ENCODE measurements at regions not wholly inside any gene's neighbourhood (a gene's known extent, or its start where the extent isn't known, plus 50 kb on each side); places are given as distances from the start of the nearest gene placed in this dataset.

DNA sequence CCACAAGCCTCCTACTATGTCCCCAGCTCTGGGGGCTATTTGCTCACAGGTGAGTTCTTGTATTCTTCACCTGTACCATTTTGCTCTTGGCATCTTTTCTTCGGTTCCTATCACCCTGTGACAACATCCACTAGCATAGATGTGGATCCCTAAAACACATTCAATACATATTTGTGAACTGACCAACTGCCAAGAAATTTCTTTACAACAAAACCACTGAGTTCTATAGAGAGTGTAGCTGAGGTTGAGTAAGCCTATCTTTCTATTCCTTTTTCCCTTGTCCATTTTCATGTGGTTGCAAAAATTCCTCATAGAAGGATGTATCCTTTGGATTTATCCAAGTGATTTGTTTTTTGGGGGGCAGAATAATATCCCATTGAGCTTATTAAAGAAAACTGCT, 192.7 kb upstream of the ITGA4 start:
- TF ChIP-seq, protein P1, sequence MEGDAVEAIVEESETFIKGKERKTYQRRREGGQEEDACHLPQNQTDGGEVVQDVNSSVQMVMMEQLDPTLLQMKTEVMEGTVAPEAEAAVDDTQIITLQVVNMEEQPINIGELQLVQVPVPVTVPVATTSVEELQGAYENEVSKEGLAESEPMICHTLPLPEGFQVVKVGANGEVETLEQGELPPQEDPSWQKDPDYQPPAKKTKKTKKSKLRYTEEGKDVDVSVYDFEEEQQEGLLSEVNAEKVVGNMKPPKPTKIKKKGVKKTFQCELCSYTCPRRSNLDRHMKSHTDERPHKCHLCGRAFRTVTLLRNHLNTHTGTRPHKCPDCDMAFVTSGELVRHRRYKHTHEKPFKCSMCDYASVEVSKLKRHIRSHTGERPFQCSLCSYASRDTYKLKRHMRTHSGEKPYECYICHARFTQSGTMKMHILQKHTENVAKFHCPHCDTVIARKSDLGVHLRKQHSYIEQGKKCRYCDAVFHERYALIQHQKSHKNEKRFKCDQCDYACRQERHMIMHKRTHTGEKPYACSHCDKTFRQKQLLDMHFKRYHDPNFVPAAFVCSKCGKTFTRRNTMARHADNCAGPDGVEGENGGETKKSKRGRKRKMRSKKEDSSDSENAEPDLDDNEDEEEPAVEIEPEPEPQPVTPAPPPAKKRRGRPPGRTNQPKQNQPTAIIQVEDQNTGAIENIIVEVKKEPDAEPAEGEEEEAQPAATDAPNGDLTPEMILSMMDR (optimal IDR thresholded peaks at IDR 0.05 in 1 of 3, IDR thresholded peaks at IDR 0.05 in 1 of 3, conservative IDR thresholded peaks at IDR 0.05 in 1 of 3; ENCODE audit: extremely low read depth in 1 of 3, insufficient read depth in 2 of 3, low read length in 3 of 3) = no peak
- TF ChIP-seq EZH2 (IDR thresholded peaks at IDR 0.05; ENCODE audit: low read length) = no peak
